HL-60 (cell line): ENCODE measurements at regions not wholly inside any gene's neighbourhood (a gene's known extent, or its start where the extent isn't known, plus 50 kb on each side); places are given as distances from the start of the nearest gene placed in this dataset.

ENCODE experiments used
- DNase-seq, 2 experiments: peaks; one replicate each; pipeline ENCODE4 v3.0.0-alpha.2; 2010 to 2020; ENCODE audit warnings: low read depth in 1 of 2, low spot score in 1 of 2
- H3K27ac ChIP-seq: fragments of 250-450 bp; sonication (Bioruptor Pico); replicated peaks from 2 replicates; pipeline ENCODE4 v1.5.1; 2020; ENCODE audit warnings: mild to moderate bottlenecking, moderate library complexity
- H3K27me3 ChIP-seq: fragments of 250-450 bp; sonication (Bioruptor Pico); 2 replicates; pipeline ENCODE4 v1.5.1; 2021; ENCODE audit warnings: mild to moderate bottlenecking, moderate library complexity; ENCODE audit not compliant: insufficient read depth, poor library complexity, severe bottlenecking
- H3K4me3 ChIP-seq: replicated peaks from 2 replicates; pipeline ENCODE4 v1.5.1; 2011; ENCODE audit warnings: mild to moderate bottlenecking, control low read depth, low read length; ENCODE audit not compliant: insufficient read depth
- GABPA ChIP-seq: IDR thresholded peaks from 2 replicates; pipeline ENCODE4 v1.6.1; 2012; ENCODE audit warnings: low read depth
- POLR2AphosphoS5 ChIP-seq: IDR thresholded peaks from 2 replicates; pipeline ENCODE4 v1.6.1; 2012; ENCODE audit warnings: low read depth
- SPI1 ChIP-seq: IDR thresholded peaks from 2 replicates; pipeline ENCODE4 v1.6.1; 2012; ENCODE audit warnings: low read depth, mild to moderate bottlenecking, borderline replicate concordance
- TF ChIP-seq, protein P1 (sequence below): IDR thresholded peaks from one replicate; pipeline ENCODE4 v1.5.1; 2011; ENCODE audit warnings: low read length, control low read depth, inconsistent platforms; ENCODE audit not compliant: insufficient read depth
- TF ChIP-seq, protein P2 (sequence below): IDR thresholded peaks from 2 replicates; pipeline ENCODE4 v1.6.1; 2012; ENCODE audit warnings: low read depth; ENCODE audit not compliant: insufficient replicate concordance

GRCh38 chr6:16837217-16837972 lies 76.1 kb upstream of the ATXN1 start:
- DNase-seq = no peak
- Histone ChIP-seq H3K4me3 (no peak overlapping the region), H3K27me3 (no peaks in the 10 kb centered on the region), H3K27ac (no peak overlapping the region)
- TF ChIP-seq, protein P1, sequence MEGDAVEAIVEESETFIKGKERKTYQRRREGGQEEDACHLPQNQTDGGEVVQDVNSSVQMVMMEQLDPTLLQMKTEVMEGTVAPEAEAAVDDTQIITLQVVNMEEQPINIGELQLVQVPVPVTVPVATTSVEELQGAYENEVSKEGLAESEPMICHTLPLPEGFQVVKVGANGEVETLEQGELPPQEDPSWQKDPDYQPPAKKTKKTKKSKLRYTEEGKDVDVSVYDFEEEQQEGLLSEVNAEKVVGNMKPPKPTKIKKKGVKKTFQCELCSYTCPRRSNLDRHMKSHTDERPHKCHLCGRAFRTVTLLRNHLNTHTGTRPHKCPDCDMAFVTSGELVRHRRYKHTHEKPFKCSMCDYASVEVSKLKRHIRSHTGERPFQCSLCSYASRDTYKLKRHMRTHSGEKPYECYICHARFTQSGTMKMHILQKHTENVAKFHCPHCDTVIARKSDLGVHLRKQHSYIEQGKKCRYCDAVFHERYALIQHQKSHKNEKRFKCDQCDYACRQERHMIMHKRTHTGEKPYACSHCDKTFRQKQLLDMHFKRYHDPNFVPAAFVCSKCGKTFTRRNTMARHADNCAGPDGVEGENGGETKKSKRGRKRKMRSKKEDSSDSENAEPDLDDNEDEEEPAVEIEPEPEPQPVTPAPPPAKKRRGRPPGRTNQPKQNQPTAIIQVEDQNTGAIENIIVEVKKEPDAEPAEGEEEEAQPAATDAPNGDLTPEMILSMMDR = no peak
- no peak for TF ChIP-seq SPI1
- TF ChIP-seq POLR2AphosphoS5 = no peak
- no peak for TF ChIP-seq GABPA
- TF ChIP-seq, protein P2, sequence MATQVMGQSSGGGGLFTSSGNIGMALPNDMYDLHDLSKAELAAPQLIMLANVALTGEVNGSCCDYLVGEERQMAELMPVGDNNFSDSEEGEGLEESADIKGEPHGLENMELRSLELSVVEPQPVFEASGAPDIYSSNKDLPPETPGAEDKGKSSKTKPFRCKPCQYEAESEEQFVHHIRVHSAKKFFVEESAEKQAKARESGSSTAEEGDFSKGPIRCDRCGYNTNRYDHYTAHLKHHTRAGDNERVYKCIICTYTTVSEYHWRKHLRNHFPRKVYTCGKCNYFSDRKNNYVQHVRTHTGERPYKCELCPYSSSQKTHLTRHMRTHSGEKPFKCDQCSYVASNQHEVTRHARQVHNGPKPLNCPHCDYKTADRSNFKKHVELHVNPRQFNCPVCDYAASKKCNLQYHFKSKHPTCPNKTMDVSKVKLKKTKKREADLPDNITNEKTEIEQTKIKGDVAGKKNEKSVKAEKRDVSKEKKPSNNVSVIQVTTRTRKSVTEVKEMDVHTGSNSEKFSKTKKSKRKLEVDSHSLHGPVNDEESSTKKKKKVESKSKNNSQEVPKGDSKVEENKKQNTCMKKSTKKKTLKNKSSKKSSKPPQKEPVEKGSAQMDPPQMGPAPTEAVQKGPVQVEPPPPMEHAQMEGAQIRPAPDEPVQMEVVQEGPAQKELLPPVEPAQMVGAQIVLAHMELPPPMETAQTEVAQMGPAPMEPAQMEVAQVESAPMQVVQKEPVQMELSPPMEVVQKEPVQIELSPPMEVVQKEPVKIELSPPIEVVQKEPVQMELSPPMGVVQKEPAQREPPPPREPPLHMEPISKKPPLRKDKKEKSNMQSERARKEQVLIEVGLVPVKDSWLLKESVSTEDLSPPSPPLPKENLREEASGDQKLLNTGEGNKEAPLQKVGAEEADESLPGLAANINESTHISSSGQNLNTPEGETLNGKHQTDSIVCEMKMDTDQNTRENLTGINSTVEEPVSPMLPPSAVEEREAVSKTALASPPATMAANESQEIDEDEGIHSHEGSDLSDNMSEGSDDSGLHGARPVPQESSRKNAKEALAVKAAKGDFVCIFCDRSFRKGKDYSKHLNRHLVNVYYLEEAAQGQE = no peak

DNA sequence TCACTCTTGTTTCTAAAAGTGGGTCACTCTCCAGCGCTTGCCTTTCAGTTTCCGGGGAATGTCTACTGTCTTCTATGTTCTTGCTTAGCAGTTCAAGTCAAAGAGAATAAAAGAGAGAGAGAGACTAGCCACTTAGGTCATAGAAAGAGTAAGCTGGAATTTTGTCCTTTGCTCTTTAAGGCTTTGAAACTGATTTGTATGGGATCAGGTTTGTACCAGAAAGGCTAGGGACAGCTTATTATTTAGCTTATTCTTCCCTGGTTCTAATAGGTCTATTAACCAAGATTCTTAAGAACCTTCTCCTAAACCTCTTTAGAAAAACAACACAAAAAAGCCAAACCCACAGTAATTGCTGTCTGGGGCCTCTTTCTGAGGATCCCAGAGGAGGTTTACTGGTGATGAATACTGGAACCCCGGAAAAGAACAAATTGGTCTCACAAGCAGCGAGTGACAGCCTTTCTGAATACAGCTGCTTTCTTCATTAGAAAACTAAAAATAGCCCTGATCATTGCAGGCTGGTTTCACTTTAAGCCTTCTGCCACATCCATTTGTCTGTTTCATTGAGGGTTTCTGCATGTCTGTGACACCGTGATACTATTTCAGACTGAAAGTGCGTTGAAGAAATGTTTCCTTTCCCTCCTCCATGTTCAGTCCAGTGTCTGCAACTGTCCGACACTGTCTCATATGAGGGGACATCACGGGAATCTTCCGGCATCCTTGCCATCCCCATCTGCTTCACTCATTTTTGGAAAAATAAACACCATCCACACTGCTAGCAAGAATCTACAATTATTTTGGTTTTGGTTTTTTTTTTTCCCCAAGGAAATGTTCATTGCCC lies 75.1 kb upstream of the ATXN1 start:
- Histone ChIP-seq H3K27ac (no peak overlapping the region), H3K27me3 (no peaks in the 10 kb centered on the region), H3K4me3 (no peak overlapping the region)
- TF ChIP-seq SPI1 (no peak), GABPA (no peak), POLR2AphosphoS5 (no peak)
- TF ChIP-seq, protein P1 = no peak
- TF ChIP-seq, protein P2 = no peak
- DNase-seq = no peak

- no peak overlapping the region for H3K4me3 ChIP-seq
- H3K27ac ChIP-seq = no peak overlapping the region
- TF ChIP-seq POLR2AphosphoS5 = no peak
- no peak for TF ChIP-seq GABPA
- TF ChIP-seq, protein P1 = no peak
- TF ChIP-seq, protein P2 = no peak
- no peak for TF ChIP-seq SPI1
- DNase-seq = no peak
- no peaks in the 10 kb centered on the region for H3K27me3 ChIP-seq
Observed at GRCh38 chr6:16834242-16834641, 73.0 kb upstream of the ATXN1 start.
